BLaER1 treated with 17β-estradiol and CSF1 and Interleukin-3, amounts not matched to agents 10 nM and 100 nM (cell line): ENCODE measurements at regions not wholly inside any gene's neighbourhood (a gene's known extent, or its start where the extent isn't known, plus 50 kb on each side); places are given as distances from the start of the nearest gene placed in this dataset.

Source experiments
- H3K27ac ChIP-seq, 11 experiments: shearing (Covaris generic); formaldehyde crosslinking; 2 replicates each; pipeline ENCODE4 v1.8.1; 2022
- H3K27me3 ChIP-seq, 11 experiments: shearing (Covaris generic); formaldehyde crosslinking; 2 replicates each; pipeline ENCODE4 v1.8.1; 2022
- H3K36me3 ChIP-seq, 11 experiments: shearing (Covaris generic); formaldehyde crosslinking; 2 replicates each; pipeline ENCODE4 v1.8.1; 2022
- H3K4me1 ChIP-seq, 10 experiments: shearing (Covaris generic); formaldehyde crosslinking; 2 replicates each; pipeline ENCODE4 v1.8.1; 2022
- H3K4me2 ChIP-seq, 11 experiments: shearing (Covaris generic); formaldehyde crosslinking; 2 replicates each; pipeline ENCODE4 v1.8.1; 2022
- H3K4me3 ChIP-seq, 10 experiments: shearing (Covaris generic); formaldehyde crosslinking; 2 replicates each; pipeline ENCODE4 v1.8.1; 2022
- H3K9ac ChIP-seq, 11 experiments: shearing (Covaris generic); formaldehyde crosslinking; 2 replicates each; pipeline ENCODE4 v1.8.1; 2022
- H3K9me3 ChIP-seq, 11 experiments: shearing (Covaris generic); formaldehyde crosslinking; replicated peaks in 1 of 11; 2 replicates each; pipeline ENCODE4 v1.8.1; 2022
- H4K20me1 ChIP-seq, 11 experiments: shearing (Covaris generic); formaldehyde crosslinking; 2 replicates each; pipeline ENCODE4 v1.8.1; 2022
- Cebpa-rat ChIP-seq, 11 experiments: shearing (Covaris generic); IDR thresholded peaks; 2 replicates each; pipeline ENCODE4 v1.8.1; 2022

- Histone ChIP-seq H3K27ac (no peak overlapping the region), H3K4me2 (no peak overlapping the region), H3K9ac (no peak overlapping the region), H3K4me3 (no peak overlapping the region), H3K36me3 (no peaks in the 10 kb centered on the region), H3K4me1 (0 out of 20 replicates have a peak, but pooled peaks cover 0 to 5% (median 0%) of the 10 kb centered on the region in 10 experiments), H3K27me3 (no peaks in the 10 kb centered on the region), H4K20me1 (no peaks in the 10 kb centered on the region), H3K9me3 (no peaks in the 10 kb centered on the region)
- no peak for TF ChIP-seq Cebpa-rat (IDR thresholded peaks at IDR 0.05)
These were observed 287.8 kb downstream of the TLR4 start for GRCh38 chr9:117992006-117992405.

GRCh38 chr9:118000581-118000980, 296.4 kb downstream of the TLR4 start:
- Histone ChIP-seq H3K4me1 (no peaks in the 10 kb centered on the region), H3K36me3 (no peaks in the 10 kb centered on the region), H3K9me3 (no peaks in the 10 kb centered on the region), H3K4me2 (no peak overlapping the region), H3K27ac (no peak overlapping the region), H3K27me3 (no peaks in the 10 kb centered on the region), H3K4me3 (no peak overlapping the region), H4K20me1 (no peaks in the 10 kb centered on the region), H3K9ac (no peak overlapping the region)
- no peak for TF ChIP-seq Cebpa-rat (IDR thresholded peaks at IDR 0.05)

DNA sequence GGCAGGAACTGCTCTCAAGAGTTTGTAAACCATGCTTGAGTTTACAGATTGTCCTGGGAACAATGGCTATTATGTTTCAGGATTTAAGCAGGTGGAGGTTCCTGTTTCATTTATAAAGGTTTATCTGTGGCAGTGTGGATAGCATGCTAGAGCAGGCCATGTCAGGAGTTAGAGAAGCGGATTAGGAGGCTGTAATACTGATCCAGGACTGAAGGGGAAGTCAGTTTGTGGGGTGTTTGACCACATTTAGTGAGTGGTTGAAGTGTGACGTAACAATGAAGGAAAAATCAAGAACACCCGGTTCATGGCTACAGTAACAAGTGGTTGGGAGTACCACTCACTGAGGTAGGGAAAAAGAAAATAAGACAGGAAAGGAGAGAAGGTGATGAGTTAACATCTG, 299.0 kb downstream of the TLR4 start:
- H3K36me3 ChIP-seq = no peaks in the 10 kb centered on the region
- no peaks in the 10 kb centered on the region for H4K20me1 ChIP-seq
- H3K4me3 ChIP-seq = no peak overlapping the region
- H3K27me3 ChIP-seq = no peaks in the 10 kb centered on the region
- no peak overlapping the region for H3K4me2 ChIP-seq
- no peak overlapping the region for H3K27ac ChIP-seq
- no peaks in the 10 kb centered on the region for H3K9me3 ChIP-seq
- H3K4me1 ChIP-seq = no peaks in the 10 kb centered on the region
- H3K9ac ChIP-seq = no peak overlapping the region
- no peak for TF ChIP-seq Cebpa-rat (IDR thresholded peaks at IDR 0.05)

GRCh38 chr9:118008246-118008645, 304.0 kb downstream of the TLR4 start:
- Histone ChIP-seq H3K4me1 (no peaks in the 10 kb centered on the region), H3K4me2 (no peak overlapping the region), H3K27me3 (no peaks in the 10 kb centered on the region), H3K4me3 (no peak overlapping the region), H4K20me1 (no peaks in the 10 kb centered on the region), H3K27ac (no peak overlapping the region), H3K9me3 (no peaks in the 10 kb centered on the region), H3K36me3 (no peaks in the 10 kb centered on the region), H3K9ac (no peak overlapping the region)
- no peak for TF ChIP-seq Cebpa-rat (IDR thresholded peaks at IDR 0.05)

GRCh38 chr9:118009614-118010013, 305.4 kb downstream of the TLR4 start:
- no peak for TF ChIP-seq Cebpa-rat (IDR thresholded peaks at IDR 0.05)
- no peaks in the 10 kb centered on the region for H3K9me3 ChIP-seq
- H3K4me3 ChIP-seq = no peak overlapping the region
- no peaks in the 10 kb centered on the region for H3K4me1 ChIP-seq
- no peak overlapping the region for H3K4me2 ChIP-seq
- H3K27me3 ChIP-seq = no peaks in the 10 kb centered on the region
- H4K20me1 ChIP-seq = no peaks in the 10 kb centered on the region
- H3K27ac ChIP-seq = no peak overlapping the region
- no peaks in the 10 kb centered on the region for H3K36me3 ChIP-seq
- H3K9ac ChIP-seq = no peak overlapping the region

GRCh38 chr9:118017607-118018122, 313.5 kb downstream of the TLR4 start:
- no peak for TF ChIP-seq Cebpa-rat (IDR thresholded peaks at IDR 0.05)
- H3K36me3 ChIP-seq = no peaks in the 10 kb centered on the region
- no peak overlapping the region for H3K4me2 ChIP-seq
- no peak overlapping the region for H3K9ac ChIP-seq
- H3K27ac ChIP-seq = no peak overlapping the region
- H3K4me3 ChIP-seq = no peak overlapping the region
- no peaks in the 10 kb centered on the region for H3K4me1 ChIP-seq
- H4K20me1 ChIP-seq = no peaks in the 10 kb centered on the region
- peaks cover 0 to 3% (median 0%) of the 10 kb centered on the region in 11 experiments; a peak in 1 of 22 replicates for H3K9me3 ChIP-seq
- no peaks in the 10 kb centered on the region for H3K27me3 ChIP-seq

DNA sequence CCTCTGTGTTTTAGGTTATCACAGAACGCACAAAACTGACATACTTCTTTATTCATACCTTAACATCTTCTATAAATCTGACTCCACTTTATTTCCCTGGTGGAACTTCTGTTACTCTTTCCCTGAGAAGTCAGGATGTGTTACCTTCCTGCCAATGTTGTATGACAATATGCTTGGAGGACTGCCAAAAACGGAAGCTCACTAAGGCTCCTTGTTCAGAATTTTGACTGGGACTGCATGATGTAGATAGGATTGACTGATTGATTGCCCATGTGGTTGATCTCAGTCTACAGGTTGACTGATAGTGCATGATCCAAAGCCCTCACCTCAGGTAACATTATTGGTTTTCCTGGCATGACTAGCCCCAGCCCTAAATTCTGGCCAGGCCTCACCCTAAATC, 319.4 kb downstream of the TLR4 start:
- no peak overlapping the region for H3K4me2 ChIP-seq
- no peak overlapping the region for H3K27ac ChIP-seq
- no peak overlapping the region for H3K4me3 ChIP-seq
- H3K27me3 ChIP-seq = no peaks in the 10 kb centered on the region
- H3K9me3 ChIP-seq = peaks cover 4 to 7% (median 4%) of the 10 kb centered on the region in 11 experiments; a peak in 8 of 22 replicates
- no peaks in the 10 kb centered on the region for H4K20me1 ChIP-seq
- no peaks in the 10 kb centered on the region for H3K36me3 ChIP-seq
- no peak for TF ChIP-seq Cebpa-rat (IDR thresholded peaks at IDR 0.05)
- H3K9ac ChIP-seq = no peak overlapping the region
- no peaks in the 10 kb centered on the region for H3K4me1 ChIP-seq

DNA sequence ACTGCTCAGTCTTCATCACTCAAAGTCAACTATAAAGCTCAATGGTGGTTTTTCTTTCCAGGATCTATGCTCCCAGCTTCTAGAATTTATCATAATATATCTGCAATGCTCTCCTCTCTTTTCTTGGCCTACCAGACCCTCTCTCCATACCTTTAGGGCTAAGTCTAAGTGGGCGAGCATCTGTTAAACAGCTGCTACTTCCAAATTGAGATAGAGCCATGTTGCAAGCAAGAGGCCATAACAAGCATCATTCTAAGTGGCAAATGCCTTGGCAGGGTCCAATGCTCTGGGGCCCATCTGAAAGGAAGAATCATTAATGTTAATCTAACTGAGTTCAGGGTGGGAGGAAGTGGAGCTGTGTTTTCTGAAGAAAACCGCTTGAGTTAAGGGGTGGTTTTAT, 324.0 kb downstream of the TLR4 start:
- Histone ChIP-seq H4K20me1 (no peaks in the 10 kb centered on the region), H3K4me3 (no peak overlapping the region), H3K27me3 (no peaks in the 10 kb centered on the region), H3K4me2 (no peak overlapping the region), H3K9ac (no peak overlapping the region), H3K27ac (no peak overlapping the region), H3K36me3 (no peaks in the 10 kb centered on the region), H3K4me1 (no peaks in the 10 kb centered on the region), H3K9me3 (peaks cover 4 to 7% (median 4%) of the 10 kb centered on the region in 11 experiments; a peak in 8 of 22 replicates)
- TF ChIP-seq Cebpa-rat (IDR thresholded peaks at IDR 0.05) = no peak

DNA sequence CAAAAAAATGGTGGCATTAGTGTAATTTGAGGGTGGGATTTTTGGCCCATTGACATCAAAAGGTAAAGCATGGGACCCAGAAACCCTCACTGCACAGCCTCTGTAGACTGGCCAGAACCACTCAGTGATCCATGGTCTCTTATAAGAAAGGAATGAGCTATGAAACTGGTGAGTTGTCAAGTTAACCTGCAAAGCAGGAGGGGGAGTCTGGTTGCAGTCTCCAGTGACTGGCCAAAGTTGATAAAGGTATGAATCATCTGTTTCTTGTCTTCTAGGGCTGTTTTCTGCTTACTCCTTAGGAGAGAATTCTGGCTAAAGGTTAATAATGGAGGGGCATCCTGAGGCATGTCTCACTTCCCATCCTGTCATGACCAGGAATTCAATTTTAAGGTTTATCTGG, 325.2 kb downstream of the TLR4 start:
- Histone ChIP-seq H3K9ac (no peak overlapping the region), H3K4me3 (no peak overlapping the region), H4K20me1 (no peaks in the 10 kb centered on the region), H3K27me3 (no peaks in the 10 kb centered on the region), H3K4me2 (no peak overlapping the region), H3K27ac (no peak overlapping the region), H3K9me3 (peaks cover 4 to 7% (median 4%) of the 10 kb centered on the region in 11 experiments; a peak in 8 of 22 replicates), H3K36me3 (no peaks in the 10 kb centered on the region), H3K4me1 (no peaks in the 10 kb centered on the region)
- TF ChIP-seq Cebpa-rat (IDR thresholded peaks at IDR 0.05) = no peak

DNA sequence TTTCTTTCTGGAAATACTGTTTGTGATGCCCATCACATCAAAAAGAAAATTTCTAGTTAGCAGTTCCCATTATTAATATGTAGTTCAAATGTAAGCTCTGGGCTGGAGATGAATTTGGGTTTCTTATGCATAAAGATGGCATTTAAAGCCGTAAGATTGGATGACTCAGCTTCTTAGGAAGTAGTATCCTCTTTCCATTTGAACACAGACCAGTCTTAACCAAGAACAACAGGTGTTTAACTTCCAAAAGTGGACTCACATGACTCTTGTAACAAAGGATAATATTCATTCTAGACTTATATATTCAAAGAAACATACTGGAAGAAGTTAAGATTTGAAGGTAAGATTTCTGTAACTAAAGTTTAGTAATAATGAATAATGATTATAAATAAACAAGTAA, 330.5 kb downstream of the TLR4 start:
- Histone ChIP-seq H3K27me3 (no peaks in the 10 kb centered on the region), H3K9me3 (no peaks in the 10 kb centered on the region), H4K20me1 (no peaks in the 10 kb centered on the region), H3K36me3 (no peaks in the 10 kb centered on the region), H3K4me3 (no peak overlapping the region), H3K4me2 (no peak overlapping the region), H3K9ac (no peak overlapping the region), H3K27ac (no peak overlapping the region), H3K4me1 (no peaks in the 10 kb centered on the region)
- TF ChIP-seq Cebpa-rat (IDR thresholded peaks at IDR 0.05) = no peak
